ENCODE measurements at regions not wholly inside any gene's neighbourhood (a gene's known extent, or its start where the extent isn't known, plus 50 kb on each side); places are given as distances from the start of the nearest gene placed in this dataset.

- Histone ChIP-seq H3K14ac (replicated peaks; ENCODE audit: low read depth, low read length) (no peak overlapping the region), H4K5ac (ENCODE audit: low read depth, low read length) (no peak overlapping the region), H2AK9ac (replicated peaks; ENCODE audit: low read depth, low read length, poor library complexity) (no peak overlapping the region), H4K91ac (ENCODE audit: insufficient read depth, low read depth, low read length) (no peak overlapping the region), H3K27ac (ENCODE audit: insufficient read depth, low read length) (no peak overlapping the region), H2BK5ac (ENCODE audit: low read depth, low read length, poor library complexity, severe bottlenecking) (no peak overlapping the region), H2BK15ac (ENCODE audit: low read depth, low read length) (no peak overlapping the region), H3K27me3 (ENCODE audit: control insufficient read depth, insufficient read depth, low read length) (peaks cover 22% of the 10 kb centered on the region), H4K20me1 (ENCODE audit: insufficient read depth, low read length) (no peaks in the 10 kb centered on the region), H2BK120ac (ENCODE audit: low read depth, low read length) (no peak overlapping the region), H2AK5ac (ENCODE audit: low read depth, low read length) (no peak overlapping the region), H4K8ac (ENCODE audit: low read depth in 2 of 2, low read length in 2 of 2) (no peak overlapping the region), H3K23ac (ENCODE audit: low read depth, low read length) (no peak overlapping the region), H2AFZ (replicated peaks; ENCODE audit: low read length, poor library complexity) (peak overlapping the region; percentile 27), H3K4me3 (ENCODE audit: insufficient read depth, low read depth, low read length) (no peak overlapping the region), H3K36me3 (ENCODE audit: control insufficient read depth, insufficient read depth, low read length) (no peaks in the 10 kb centered on the region), H3K4ac (ENCODE audit: low read depth, low read length) (no peak overlapping the region), H3K4me2 (ENCODE audit: low read depth, low read length) (no peak overlapping the region), H3K79me1 (ENCODE audit: low read depth in 1 of 2, low read length in 2 of 2) (no peaks in the 10 kb centered on the region), H3K18ac (ENCODE audit: low read depth, low read length) (no peak overlapping the region), H3K56ac (ENCODE audit: extremely low read depth, insufficient read depth, low read length) (no peak overlapping the region), H2BK20ac (ENCODE audit: low read depth, low read length) (no peak overlapping the region), H3K9ac (ENCODE audit: low read depth, low read length) (no peak overlapping the region), H3K4me1 (ENCODE audit: control insufficient read depth, insufficient read depth, low read length) (peaks cover 2% of the 10 kb centered on the region; the same call in 1 of the 2 replicates), H3K9me3 (ENCODE audit: control insufficient read depth, insufficient read depth, low read length) (no peaks in the 10 kb centered on the region), H3K9me1 (ENCODE audit: insufficient read depth, low read length) (no peaks in the 10 kb centered on the region)
- ATAC-seq (ENCODE audit: low read depth) (no peak), DNase-seq (no peak)
- no TSS peak for BruUV-seq (replicated peaks)
- no CpG with 5 or more reads among the region's 5 CpGs for WGBS, 2 experiments (ENCODE audit: extremely low coverage in 2 of 2, insufficient read length in 1 of 2)
- intact Hi-C loops (cut with micrococcal nuclease) (no loop called here), in situ Hi-C loops (cut with MboI; ENCODE audit: low sequenced_read_pairs) (no loop called here), dilution Hi-C loops (cut with HindIII; ENCODE audit: low sequenced_read_pairs, unreplicated experiment) (no loop called here)
- TF ChIP-seq BHLHE40 (IDR thresholded peaks at IDR 0.05; ENCODE audit: low read depth, low read length) (no peak), CTCF (conservative IDR thresholded peaks at IDR 0.05; ENCODE audit: low read depth, low read length) (no peak), RFX5 (IDR thresholded peaks at IDR 0.05; ENCODE audit: low read depth, low read length) (no peak), POLR2A (IDR thresholded peaks at IDR 0.05; ENCODE audit: low read depth, low read length) (no peak), MXI1 (IDR thresholded peaks at IDR 0.05; ENCODE audit: borderline replicate concordance, low read depth, low read length) (no peak), MAFK (IDR thresholded peaks at IDR 0.05; ENCODE audit: low read depth, low read length) (no peak), USF2 (IDR thresholded peaks at IDR 0.05; ENCODE audit: low read depth, low read length) (no peak), MAZ (IDR thresholded peaks at IDR 0.05; ENCODE audit: borderline replicate concordance, low read depth, low read length) (no peak), RCOR1 (IDR thresholded peaks at IDR 0.05; ENCODE audit: insufficient replicate concordance, low read length) (no peak)
- POLR2A ChIA-PET (ENCODE audit: unreplicated experiment): no interaction called here
- CTCF ChIA-PET: no interaction called here
Observed at GRCh38 chr6:156599978-156600590, 177.1 kb upstream of the ARID1B start.
